Stimulated activated CD4-positive, alpha-beta T cell treated with anti-CD3 and anti-CD28 coated beads, TNF-alpha, amount 100 ng/mL, for 4 hours (primary cell): ENCODE measurements at regions not wholly inside any gene's neighbourhood (a gene's known extent, or its start where the extent isn't known, plus 50 kb on each side); places are given as distances from the start of the nearest gene placed in this dataset.

Source experiments
- DNase-seq, 3 experiments: peaks; one replicate each; pipeline ENCODE4 v3.0.0-alpha.2; 2020; ENCODE audit warnings: low read depth in 3 of 3

- no peak for DNase-seq
Observed at GRCh38 chr1:38336301-38336923, 289.8 kb upstream of the POU3F1 start.

- no peak for DNase-seq
Observed at GRCh38 chr1:38334930-38335592, 288.5 kb upstream of the POU3F1 start.

- no peak for DNase-seq
Observed at GRCh38 chr1:38332649-38333310, 286.2 kb upstream of the POU3F1 start.

- DNase-seq: no peak
Observed at GRCh38 chr1:38331496-38332210, 285.1 kb upstream of the POU3F1 start.

GRCh38 chr1:38330799-38331198 is 284.2 kb upstream of the POU3F1 start:
- DNase-seq: no peak

- no peak for DNase-seq
Observed at GRCh38 chr1:38329644-38330043, 283.1 kb upstream of the POU3F1 start.

- DNase-seq: no peak
Observed at GRCh38 chr1:38328278-38329035, 281.9 kb upstream of the POU3F1 start.

GRCh38 chr1:38327559-38327973 is 281.0 kb upstream of the POU3F1 start:
- no peak for DNase-seq

- no peak for DNase-seq
Observed at GRCh38 chr1:38326856-38327255, 280.3 kb upstream of the POU3F1 start.

- no peak for DNase-seq
Observed at GRCh38 chr1:38326135-38326534, 279.5 kb upstream of the POU3F1 start.

GRCh38 chr1:38312753-38313152 is 266.2 kb upstream of the POU3F1 start:
- DNase-seq: no peak

GRCh38 chr1:38310079-38310478 is 263.5 kb upstream of the POU3F1 start:
- DNase-seq: no peak

- DNase-seq: no peak
Observed at GRCh38 chr1:38308780-38309179, 262.2 kb upstream of the POU3F1 start.

- DNase-seq: no peak
Observed at GRCh38 chr1:38305666-38306065, 259.1 kb upstream of the POU3F1 start.

GRCh38 chr1:38303843-38304242 is 257.2 kb upstream of the POU3F1 start:
- no peak for DNase-seq

GRCh38 chr1:38301040-38301439 is 254.4 kb upstream of the POU3F1 start:
- DNase-seq: no peak

- DNase-seq: no peak
Observed at GRCh38 chr1:38300616-38301015, 254.0 kb upstream of the POU3F1 start.

- no peak for DNase-seq
Observed at GRCh38 chr1:38297842-38298241, 251.2 kb upstream of the POU3F1 start.

- no peak for DNase-seq
Observed at GRCh38 chr1:38297246-38297645, 250.7 kb upstream of the POU3F1 start.

- no peak for DNase-seq
Observed at GRCh38 chr1:38296047-38296446, 249.5 kb upstream of the POU3F1 start.

- no peak for DNase-seq
Observed at GRCh38 chr1:38293567-38293966, 247.0 kb upstream of the POU3F1 start.

GRCh38 chr1:38292969-38293368 is 246.4 kb upstream of the POU3F1 start:
- no peak for DNase-seq
